EH (cell line): ENCODE measurements at regions not wholly inside any gene's neighbourhood (a gene's known extent, or its start where the extent isn't known, plus 50 kb on each side); places are given as distances from the start of the nearest gene placed in this dataset.
"Not testable (repeated sequence)": the region's sequence is repeated elsewhere in the genome, so short reads cannot be mapped to it uniquely, and the experiment has no call there.

Source experiments
- DNase-seq: peaks from one replicate; pipeline ENCODE4 v3.0.0-alpha.2; 2015; ENCODE audit warnings: low read depth

DNA sequence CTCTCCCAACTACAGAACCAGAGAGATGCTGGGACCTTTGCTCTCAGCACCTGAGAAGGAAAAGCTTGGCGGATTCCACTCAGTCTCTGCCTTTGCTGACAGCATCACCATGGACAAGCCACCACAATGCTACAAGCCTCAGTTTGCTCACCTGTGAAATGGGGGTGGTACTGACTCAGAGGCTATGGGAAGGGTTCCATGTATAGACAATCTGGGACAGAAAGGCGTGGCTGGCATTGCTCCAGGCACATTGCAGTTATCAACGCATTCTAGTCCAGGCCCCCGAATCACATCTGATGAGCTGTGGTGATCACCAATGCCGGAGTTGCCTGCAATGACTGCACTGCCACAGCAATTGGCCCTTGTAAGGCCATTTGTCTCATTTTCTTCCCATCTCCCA is 72.6 kb downstream of the ISX start:
- no peak for DNase-seq

- no peak for DNase-seq
These were observed 75.2 kb downstream of the ISX start for GRCh38 chr22:35140879-35141745.

- DNase-seq, result no peak
These were observed 82.4 kb downstream of the ISX start for GRCh38 chr22:35148381-35148780.

- no peak for DNase-seq
These were observed 83.0 kb downstream of the ISX start for GRCh38 chr22:35148866-35149548.

DNA sequence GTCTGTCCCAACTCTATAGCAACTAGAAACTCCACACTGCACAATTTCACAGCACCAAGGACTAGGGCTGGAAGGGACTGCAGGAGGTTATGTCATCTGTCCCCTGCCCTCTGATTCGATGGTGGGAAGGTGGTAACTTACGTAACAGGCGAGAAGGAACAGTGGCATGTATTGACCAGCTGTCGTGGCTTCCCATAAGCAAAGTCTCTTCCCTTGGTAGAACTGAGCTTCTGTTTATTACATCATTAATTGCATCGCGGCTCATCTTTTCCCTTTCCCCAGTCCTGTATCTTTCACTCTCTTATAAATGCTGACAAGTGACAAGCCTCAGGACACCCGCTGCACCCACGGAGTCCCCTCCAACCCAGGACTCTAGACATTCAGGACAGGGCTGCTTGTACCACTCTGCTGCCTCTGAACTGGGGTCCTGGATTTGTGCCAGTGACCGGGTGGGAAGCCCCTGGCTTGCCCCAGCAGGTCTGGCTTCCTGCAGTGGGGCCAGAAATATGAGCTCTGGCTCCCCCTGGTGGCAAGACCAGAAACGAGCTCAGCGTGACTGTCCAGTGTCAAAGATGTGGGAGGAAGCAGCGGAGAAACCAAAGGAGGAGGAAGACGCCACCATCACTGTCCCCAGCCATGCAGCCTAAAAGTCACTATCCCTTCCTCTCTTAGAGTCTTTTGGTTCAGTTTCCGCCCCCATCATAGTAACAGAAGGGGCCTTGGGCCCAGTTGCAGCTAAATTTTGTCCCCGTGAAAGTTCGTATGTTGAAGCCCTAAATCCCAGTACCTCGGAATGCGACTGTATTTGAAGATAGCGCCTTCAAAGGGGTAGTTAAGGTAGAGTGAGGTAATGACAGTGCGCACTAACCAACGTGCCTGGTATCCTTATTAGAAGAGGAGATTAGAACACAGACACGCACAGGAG is 84.5 kb downstream of the ISX start:
- peak; percentile 45 for DNase-seq

DNA sequence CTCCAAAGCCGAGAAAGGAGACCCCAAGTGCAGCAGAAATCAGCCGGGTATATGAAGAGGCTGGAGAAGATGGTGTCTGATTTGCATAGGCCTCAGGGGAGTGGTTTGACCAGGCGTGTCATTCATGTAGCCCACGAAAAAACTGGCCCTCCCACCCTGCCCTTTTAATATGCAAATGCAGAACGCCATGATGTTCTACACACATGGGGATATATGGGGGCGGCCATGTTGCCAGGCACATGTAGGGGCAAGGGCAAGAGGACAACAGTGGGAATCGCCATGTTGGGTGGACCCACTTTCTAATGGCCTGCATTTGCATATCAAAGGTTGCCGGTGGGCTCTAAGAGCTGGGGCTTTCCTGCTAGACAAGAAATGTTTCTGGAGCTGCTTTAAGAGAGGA is 86.4 kb downstream of the ISX start:
- DNase-seq, result no peak

GRCh38 chr22:35154937-35155387 is 89.0 kb downstream of the ISX start:
- peak; percentile 53 for DNase-seq

DNA sequence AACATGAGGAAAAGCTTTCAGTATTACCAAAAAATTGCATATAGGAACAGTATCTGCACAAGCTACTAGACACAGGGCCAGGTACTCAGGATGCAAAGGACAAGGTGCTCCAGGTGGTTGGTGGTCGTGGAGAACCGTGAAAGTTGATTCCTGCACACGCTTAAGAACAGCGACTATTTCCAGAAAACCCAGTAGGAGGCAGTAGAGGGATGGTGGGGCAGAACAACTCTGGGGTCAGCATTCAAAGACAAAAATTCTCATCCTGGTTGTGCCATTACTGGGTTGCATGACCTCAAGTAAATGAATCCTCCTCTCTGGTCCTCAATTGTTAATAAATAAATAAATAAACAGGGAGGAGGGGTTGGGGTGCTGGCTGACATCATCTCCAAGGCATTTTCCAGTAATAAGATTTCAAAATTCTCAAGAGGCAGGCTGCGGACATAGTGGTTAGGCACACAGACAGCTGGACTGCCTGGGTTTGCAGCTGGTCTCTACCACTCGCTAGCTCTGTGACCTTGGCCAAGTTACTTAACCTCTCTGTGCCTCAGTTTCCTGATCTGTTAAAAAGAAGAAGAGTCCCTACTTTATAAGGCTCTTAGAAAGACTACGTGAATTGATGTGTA is 89.6 kb downstream of the ISX start:
- DNase-seq, result no peak

GRCh38 chr22:35156945-35157344 is 91.0 kb downstream of the ISX start:
- DNase-seq, result no peak

DNA sequence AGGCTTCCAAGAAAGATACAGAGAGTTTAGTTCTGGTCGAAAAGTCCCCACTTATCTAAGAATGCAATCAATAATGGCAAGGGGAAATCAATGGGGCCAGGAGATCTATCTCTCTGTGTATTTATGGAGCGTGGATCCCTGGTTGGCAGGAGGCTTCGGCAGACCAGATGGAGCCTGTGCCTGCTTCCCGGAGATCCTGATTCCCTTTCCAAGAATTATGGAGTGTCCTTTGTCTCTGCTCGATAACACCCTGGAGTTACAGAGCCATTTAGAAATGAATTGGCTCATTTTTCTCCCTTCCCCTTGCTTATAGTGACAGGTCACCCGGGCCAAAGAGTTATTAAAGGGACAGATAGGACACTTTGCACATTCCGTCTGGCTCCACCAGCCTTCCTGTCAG is 92.4 kb downstream of the ISX start:
- DNase-seq, result no peak

GRCh38 chr22:35159343-35159742 is 93.4 kb downstream of the ISX start:
- DNase-seq, result no peak

GRCh38 chr22:35160268-35160667 is 94.3 kb downstream of the ISX start:
- no peak for DNase-seq

DNA sequence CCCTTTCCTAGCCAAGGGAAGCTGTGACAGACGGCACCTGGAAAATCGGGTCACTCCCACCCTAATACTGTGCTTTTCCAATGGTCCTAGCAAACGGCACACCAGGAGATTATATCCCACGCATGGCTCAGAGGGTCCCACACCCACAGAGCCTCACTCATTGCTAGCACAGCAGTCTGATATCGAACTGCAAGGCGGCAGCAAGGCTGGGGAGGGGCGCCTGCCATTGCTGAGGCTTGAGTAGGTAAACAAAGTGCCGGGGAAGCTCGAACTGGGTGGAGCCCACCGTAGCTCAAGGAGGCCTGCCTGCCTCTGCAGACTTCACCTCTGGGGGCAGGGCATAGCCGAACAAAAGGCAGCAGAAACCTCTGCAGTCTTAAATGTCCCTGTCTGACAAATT is 91.4 kb upstream of the HMGXB4 start:
- DNase-seq, result not testable (repeated sequence)

- DNase-seq, result no peak
These were observed 86.3 kb upstream of the HMGXB4 start for GRCh38 chr22:35170716-35171697.

DNA sequence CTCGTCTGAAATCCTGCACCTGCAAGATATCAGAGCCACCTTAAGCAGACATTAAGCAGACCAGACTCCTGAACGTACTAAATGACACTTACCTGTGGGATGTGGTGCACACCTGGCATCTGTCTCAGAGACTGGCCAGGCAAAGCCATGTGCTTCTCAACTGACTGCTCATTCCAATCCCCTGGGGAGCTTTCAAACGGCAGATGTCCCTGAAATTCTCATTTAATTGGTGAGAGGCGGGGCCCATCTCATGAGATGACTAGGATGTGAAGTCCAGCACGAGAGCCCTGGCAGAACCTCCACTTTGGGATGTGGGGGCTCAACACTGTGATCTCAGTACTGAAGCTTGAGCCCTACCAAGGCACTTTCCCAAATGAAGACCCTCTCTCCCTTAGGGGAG is 84.9 kb upstream of the HMGXB4 start:
- no peak for DNase-seq

GRCh38 chr22:35173655-35174054 is 83.6 kb upstream of the HMGXB4 start:
- no peak for DNase-seq

- DNase-seq, result no peak
These were observed 82.8 kb upstream of the HMGXB4 start for GRCh38 chr22:35174401-35175038.

DNA sequence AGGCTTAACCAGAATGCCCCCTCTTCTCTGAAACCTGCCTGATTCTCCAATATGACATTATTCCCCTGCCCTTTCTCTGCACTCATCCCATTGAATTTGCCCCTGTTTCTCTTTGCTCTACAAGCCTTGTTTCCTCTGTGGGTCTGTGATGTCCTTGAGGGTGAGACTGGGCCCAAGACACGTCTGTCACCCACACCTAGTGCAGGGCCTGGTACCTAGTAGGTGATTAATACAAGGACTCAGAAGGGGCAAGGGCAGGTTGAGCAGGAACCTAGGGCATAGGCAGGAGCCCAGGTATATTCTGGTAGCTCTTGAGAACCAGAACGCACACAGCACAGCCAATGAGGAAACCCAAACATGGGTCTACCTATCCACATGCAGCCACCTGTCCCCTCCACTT is 81.9 kb upstream of the HMGXB4 start:
- DNase-seq, result no peak

DNA sequence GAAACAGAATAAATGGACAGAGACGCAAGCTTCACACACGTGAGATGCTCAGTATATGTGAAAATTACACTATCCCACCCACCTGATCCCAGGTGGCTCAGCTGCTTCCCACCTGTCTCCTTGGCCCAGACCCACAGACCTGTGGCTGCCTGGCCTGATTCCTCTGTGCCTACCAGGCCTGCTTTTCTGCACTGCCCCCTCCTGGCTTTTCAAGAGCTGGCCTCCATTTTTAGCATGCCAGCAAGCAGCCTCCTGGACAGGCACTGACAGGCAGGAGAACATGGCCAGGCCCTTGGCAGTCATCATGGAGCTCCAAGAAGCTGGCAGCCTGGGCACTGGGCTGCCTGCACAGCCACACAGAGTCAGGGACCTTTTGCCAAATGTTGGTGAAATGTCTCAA is 79.5 kb upstream of the HMGXB4 start:
- DNase-seq, result no peak

DNA sequence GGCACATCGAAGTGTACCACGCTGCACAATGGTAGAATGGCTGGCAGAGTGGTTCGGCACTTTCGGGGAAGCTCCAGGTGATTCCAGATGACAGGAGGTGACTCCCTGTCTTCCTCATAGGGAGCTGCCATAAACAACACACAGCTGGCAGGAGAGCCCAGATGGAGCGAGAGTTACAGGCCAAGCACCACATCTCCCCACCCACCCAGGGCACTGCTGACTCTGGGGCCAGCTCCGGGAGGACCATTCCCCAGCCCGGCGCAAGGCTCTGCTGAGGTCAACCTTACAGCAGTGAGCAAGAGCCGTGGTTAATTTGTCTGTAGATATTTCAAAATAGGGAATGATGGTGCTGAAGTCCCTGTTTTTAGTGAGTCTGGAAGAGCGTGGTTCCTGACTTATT is 78.8 kb upstream of the HMGXB4 start:
- no peak for DNase-seq
